Adrenal gland (tissue), 9 donors: ENCODE measurements at regions not wholly inside any gene's neighbourhood (a gene's known extent, or its start where the extent isn't known, plus 50 kb on each side); places are given as distances from the start of the nearest gene placed in this dataset.

Experiments used
- DNase-seq, 7 donors: peaks; one replicate each; pipeline ENCODE4 v3.0.0-alpha.2; 2019 to 2020
- H3K27ac ChIP-seq, 5 donors: fragments of 200-600 bp; sonication (generic) in 4 of 5; 1 replicate in 3 of 5; 2 replicates in 2 of 5; pipeline versions ENCODE4 v1.5.1 to v1.8.0; 2016 to 2020; ENCODE audit warnings: mild to moderate bottlenecking in 1 of 5
- H3K27me3 ChIP-seq: fragments of 200-600 bp; 2 replicates; pipeline ENCODE4 v1.8.0; 2021
- H3K36me3 ChIP-seq, 2 donors: fragments of 200-600 bp; replicated peaks in 1 of 2; 1 replicate in 1 of 2; 2 replicates in 1 of 2; pipeline versions ENCODE4 v1.5.1 to v1.8.0; 2018 to 2022
- H3K4me1 ChIP-seq, 2 donors: fragments of 200-600 bp; replicated peaks in 1 of 2; 1 replicate in 1 of 2; 2 replicates in 1 of 2; pipeline versions ENCODE4 v1.5.1 to v1.8.0; 2018 to 2021
- H3K4me3 ChIP-seq, 4 donors: fragments of 200-600 bp; sonication (generic) in 3 of 4; one replicate each; pipeline ENCODE4 v1.5.1; 2016 to 2018
- H3K9me3 ChIP-seq, 3 donors: fragments of 200-600 bp; sonication (generic) in 1 of 3; replicated peaks in 1 of 3; 1 replicate in 2 of 3; 2 replicates in 1 of 3; pipeline versions ENCODE4 v1.5.1 to v1.8.0; 2016 to 2021
- CTCF ChIP-seq, 6 experiments: fragments of 450-650 bp in 4 of 6; fragments of 200-600 bp in 2 of 6; sonication (generic) in 1 of 6; IDR thresholded peaks; 1 replicate in 5 of 6; 2 replicates in 1 of 6; pipeline versions ENCODE4 v1.5.1 to v1.8.0; 2016 to 2021; ENCODE audit warnings: antibody characterized with exemption in 6 of 6, mild to moderate bottlenecking in 2 of 6, moderate library complexity in 1 of 6
- POLR2A ChIP-seq, 2 donors: fragments of 450-650 bp; IDR thresholded peaks; one replicate each; pipeline ENCODE4 v1.6.1; 2017; ENCODE audit warnings: antibody characterized with exemption in 2 of 2, mild to moderate bottlenecking in 2 of 2, moderate library complexity in 1 of 2
- WGBS, 4 donors: extraction: QIAGEN DNeasy Blood & Tissue Kit in 2 of 4; methylation state at CpG; one replicate each; pipeline versions ENCODE4 v1.1.5 to v1.1.7; 2013 to 2017; 5-methylcytosine and 5-hydroxymethylcytosine counted together
- intact Hi-C, 2 donors: fragments of 100-400 bp; cut with DNase I; formaldehyde crosslinking; loops; one replicate each; pipeline versions ENCODE4 v1.14.1 to v1.15.0; 2022 to 2023
- donor health status: healthy with polysubstance abuse.
- donor health status: Bipolar disorder and iron deficiency.
- donor health status: DM: yes; HTN: yes; CAD: no.
- donor health status: DM: no; HTN: no; CAD: no.
- donor health status: DM: no; HTN: no; CAD: no.

- H3K36me3 ChIP-seq, result no peaks in the 10 kb centered on the region
- peaks cover 0 to 6% of the 10 kb centered on the region in 2 donors for H3K4me1 ChIP-seq
- H3K27ac ChIP-seq, result no peak overlapping the region
- intact Hi-C loops, result no loop called here
- 93 to 97% (median 95%) methylated on average over 3 of the region's 3 CpGs for WGBS, 4 donors
- H3K9me3 ChIP-seq, result no peaks in the 10 kb centered on the region
- no peak for TF ChIP-seq CTCF (IDR thresholded peaks at IDR 0.05)
- TF ChIP-seq POLR2A (IDR thresholded peaks at IDR 0.05), result no peak
- H3K27me3 ChIP-seq, result no peaks in the 10 kb centered on the region
- H3K4me3 ChIP-seq, result no peak overlapping the region
- no peak for DNase-seq
Observed at GRCh38 chr21:14903172-14903865, 161.5 kb downstream of the NRIP1 start.

GRCh38 chr21:14901482-14901958 is 163.3 kb downstream of the NRIP1 start:
- no peaks in the 10 kb centered on the region for H3K36me3 ChIP-seq
- no peak for DNase-seq
- H3K4me1 ChIP-seq, result peaks cover 0 to 6% of the 10 kb centered on the region in 2 donors
- no peak overlapping the region for H3K27ac ChIP-seq
- 84 to 96% (median 94%) methylated on average over 3 of the region's 3 CpGs for WGBS, 4 donors
- H3K27me3 ChIP-seq, result no peaks in the 10 kb centered on the region
- no peak for TF ChIP-seq CTCF (IDR thresholded peaks at IDR 0.05)
- no peak for TF ChIP-seq POLR2A (IDR thresholded peaks at IDR 0.05)
- intact Hi-C loops, result no loop called here
- no peaks in the 10 kb centered on the region for H3K9me3 ChIP-seq
- H3K4me3 ChIP-seq, result no peak overlapping the region

- no peaks in the 10 kb centered on the region for H3K9me3 ChIP-seq
- no peaks in the 10 kb centered on the region for H3K27me3 ChIP-seq
- no peak for TF ChIP-seq POLR2A (IDR thresholded peaks at IDR 0.05)
- no peak for TF ChIP-seq CTCF (IDR thresholded peaks at IDR 0.05)
- H3K4me1 ChIP-seq, result peaks cover 0 to 6% of the 10 kb centered on the region in 2 donors
- intact Hi-C loops, result no loop called here
- H3K27ac ChIP-seq, result peak overlapping the region in 2 of 5 donors; percentile 23 to 38
- H3K4me3 ChIP-seq, result no peak overlapping the region
- H3K36me3 ChIP-seq, result no peaks in the 10 kb centered on the region
- DNase-seq, result no peak
- WGBS, 4 donors, result 33 to 61% (median 52%) methylated on average over 1 of the region's 1 CpG
Observed at GRCh38 chr21:14900611-14901010, 164.2 kb downstream of the NRIP1 start.

- no peaks in the 10 kb centered on the region for H3K36me3 ChIP-seq
- H3K27me3 ChIP-seq, result no peaks in the 10 kb centered on the region
- peak in 1 of 7 donors; percentile 25 for DNase-seq
- H3K27ac ChIP-seq, result peak overlapping the region in 2 of 5 donors; percentile 23 to 38
- no peak for TF ChIP-seq CTCF (IDR thresholded peaks at IDR 0.05)
- TF ChIP-seq POLR2A (IDR thresholded peaks at IDR 0.05), result no peak
- peaks cover 0 to 6% of the 10 kb centered on the region in 2 donors for H3K4me1 ChIP-seq
- H3K9me3 ChIP-seq, result no peaks in the 10 kb centered on the region
- intact Hi-C loops, result no loop called here
- no peak overlapping the region for H3K4me3 ChIP-seq
Observed at GRCh38 chr21:14900058-14900457, 164.7 kb downstream of the NRIP1 start.
